K562 (cell line): ENCODE measurements at regions not wholly inside any gene's neighbourhood (a gene's known extent, or its start where the extent isn't known, plus 50 kb on each side); places are given as distances from the start of the nearest gene placed in this dataset.

Source experiments
- ATAC-seq: fragments of 200-7000 bp; cut with Tn5 transposase; 3 replicates; pipeline ENCODE4 v1.9.1; 2020; ENCODE audit warnings: moderate library complexity
- BruUV-seq: library from RNA; stranded (reverse); fragments of 400-500 nt; replicated peaks from 2 replicates; lab custom pipeline; 2021; lab: Mats Ljungman, UMichigan
- CTCF ChIA-PET: fragments of 300-600 bp; formaldehyde crosslinking; extraction: SDS; loops from one replicate; lab custom pipeline; 2021; ENCODE audit warnings: low intra/inter-chr PET ratio; lab: Yijun Ruan, JAX
- POLR2A ChIA-PET: fragments of 300-600, 350-650 bp; sonication (Branson Sonifier 250); formaldehyde crosslinking; extraction: SDS; loops from one replicate; lab custom pipeline; 2021; ENCODE audit warnings: antibody characterized with exemption, inconsistent platforms; lab: Yijun Ruan, JAX
- DNase-seq, 4 experiments: peaks; one replicate each; pipeline versions ENCODE4 v3.0.0 to v3.0.0-alpha.2; 2011 to 2018; ENCODE audit warnings: low spot score in 3 of 4, mixed read lengths in 3 of 4; ENCODE audit errors: extremely low read depth in 1 of 4
- FAIRE-seq: peaks from 2 replicates; lab custom pipeline; 2011; peaks lifted over from hg19 to GRCh38; lab: Jason Lieb, UNC
- H2AFZ ChIP-seq: 2 replicates; pipeline ENCODE4 v1.6.0; 2011; ENCODE audit warnings: low read depth, low read length, control low read depth, inconsistent platforms
- H3K27ac ChIP-seq: fragments of 200-600 bp; 3 replicates; pipeline ENCODE4 v1.8.0; 2011; ENCODE audit warnings: low read depth, mild to moderate bottlenecking, control low read depth, inconsistent platforms, low read length, moderate library complexity, mixed read lengths; ENCODE audit errors: extremely low read depth
- H3K27me3 ChIP-seq, 2 experiments: fragments of 300-600 bp in 1 of 2; 2 replicates in 1 of 2; 3 replicates in 1 of 2; pipeline versions ENCODE4 v1.6.0 to v1.8.0; 2011; ENCODE audit warnings: inconsistent platforms in 2 of 2, low read length in 2 of 2, mild to moderate bottlenecking in 1 of 2, mixed read lengths in 1 of 2, moderate library complexity in 1 of 2; ENCODE audit not compliant: control insufficient read depth in 2 of 2, insufficient read depth in 2 of 2
- H3K36me3 ChIP-seq: fragments of 300-600 bp; 3 replicates; pipeline ENCODE4 v1.8.0; 2011; ENCODE audit warnings: mild to moderate bottlenecking, low read length, inconsistent platforms; ENCODE audit not compliant: control insufficient read depth, insufficient read depth
- H3K4me1 ChIP-seq, 2 experiments: fragments of 200-600 bp in 1 of 2; replicated peaks in 1 of 2; 2 replicates in 1 of 2; 3 replicates in 1 of 2; pipeline versions ENCODE4 v1.5.1 to v1.8.0; 2011; ENCODE audit warnings: inconsistent platforms in 2 of 2, low read length in 2 of 2, mild to moderate bottlenecking in 1 of 2, mixed read lengths in 1 of 2, moderate library complexity in 1 of 2; ENCODE audit not compliant: control insufficient read depth in 2 of 2, insufficient read depth in 2 of 2
- H3K4me2 ChIP-seq: 2 replicates; pipeline ENCODE4 v1.6.1; 2011; ENCODE audit warnings: low read length, control low read depth, inconsistent platforms, mixed read lengths; ENCODE audit not compliant: insufficient read depth
- H3K4me3 ChIP-seq: fragments of 200-600 bp; sonication (generic), shearing (Covaris generic); 2 replicates; pipeline ENCODE4 v1.5.1; 2016; ENCODE audit warnings: control low read depth, inconsistent platforms
- H3K79me2 ChIP-seq: fragments of 200-600 bp; 3 replicates; pipeline ENCODE4 v1.8.0; 2011; ENCODE audit warnings: low read length, inconsistent platforms; ENCODE audit not compliant: control insufficient read depth, insufficient read depth
- H3K9ac ChIP-seq, 2 experiments: 2 replicates each; pipeline versions ENCODE4 v1.6.0 to v1.6.1; 2011; ENCODE audit warnings: low read depth in 2 of 2, low read length in 2 of 2, control low read depth in 1 of 2, inconsistent platforms in 1 of 2, mild to moderate bottlenecking in 1 of 2, mixed read lengths in 1 of 2; ENCODE audit not compliant: insufficient read depth in 1 of 2
- H3K9me1 ChIP-seq: one replicate; pipeline ENCODE4 v1.6.0; 2011; ENCODE audit warnings: inconsistent platforms, mild to moderate bottlenecking, low read length, moderate library complexity; ENCODE audit not compliant: control insufficient read depth, insufficient read depth
- H3K9me3 ChIP-seq: replicated peaks from 2 replicates; pipeline ENCODE4 v1.5.1; 2011; ENCODE audit warnings: low read depth, low read length, inconsistent platforms; ENCODE audit not compliant: control insufficient read depth, insufficient read depth
- H4K20me1 ChIP-seq: replicated peaks from 2 replicates; pipeline ENCODE4 v1.6.1; 2011; ENCODE audit warnings: low read length, inconsistent platforms, mixed read lengths; ENCODE audit not compliant: control insufficient read depth, insufficient read depth
- BRCA1 ChIP-seq, 2 experiments: fragments of 450-650 bp in 1 of 2; sonication (generic) in 1 of 2; formaldehyde crosslinking in 1 of 2; IDR thresholded peaks; 2 replicates each; pipeline versions ENCODE4 v1.5.0 to v1.6.1; 2017 to 2020; ENCODE audit warnings: mild to moderate bottlenecking in 1 of 2, missing genetic modification reagents in 1 of 2
- CUX1 ChIP-seq: fragments of 200-800 bp; sonication (Bioruptor generic); IDR thresholded peaks from 2 replicates; pipeline ENCODE4 v1.6.1; 2016; ENCODE audit warnings: missing genetic modification characterization, missing compliant biosample characterization
- DDX20 ChIP-seq: fragments of 450-650 bp; IDR thresholded peaks from 2 replicates; pipeline ENCODE4 v1.6.1; 2016; ENCODE audit warnings: missing genetic modification characterization, low read depth, mild to moderate bottlenecking, missing compliant biosample characterization, moderate library complexity
- HDAC1 ChIP-seq, 2 experiments: fragments of 450-650 bp; IDR thresholded peaks; 2 replicates each; pipeline ENCODE4 v1.6.1; 2016 to 2017; ENCODE audit warnings: inconsistent platforms in 1 of 2, mild to moderate bottlenecking in 1 of 2, moderate library complexity in 1 of 2
- JUND ChIP-seq, 2 experiments: IDR thresholded peaks; 2 replicates in 1 of 2; 3 replicates in 1 of 2; pipeline ENCODE4 v1.6.1; 2011; ENCODE audit warnings: borderline replicate concordance in 2 of 2, low read depth in 2 of 2, low read length in 2 of 2, improper control_type of control experiment in 1 of 2, missing biosample characterization in 1 of 2, missing genetic modification characterization in 1 of 2, missing genetic modification reagents in 1 of 2
- MEF2A ChIP-seq: IDR thresholded peaks from 2 replicates; pipeline ENCODE4 v1.6.1; 2011; ENCODE audit warnings: low read depth, mild to moderate bottlenecking, low read length, moderate library complexity; ENCODE audit not compliant: control insufficient read depth
- MNT ChIP-seq, 2 experiments: fragments of 450-650 bp; conservative IDR thresholded peaks; 2 replicates each; pipeline ENCODE4 v1.6.1; 2017; ENCODE audit warnings: mild to moderate bottlenecking in 2 of 2, moderate library complexity in 2 of 2
- TAF7 ChIP-seq: fragments of 450-650 bp; IDR thresholded peaks from 2 replicates; pipeline ENCODE4 v1.6.1; 2016; ENCODE audit warnings: missing genetic modification characterization, missing compliant biosample characterization
- ZNF592 ChIP-seq: fragments of 450-650 bp; IDR thresholded peaks from 2 replicates; pipeline ENCODE4 v1.6.1; 2017; ENCODE audit warnings: antibody characterized with exemption, mild to moderate bottlenecking
- WGBS: fragments of 100-300 bp; shearing (Covaris generic); methylation state at CpG from one replicate; pipeline ENCODE4 v1.1.6; 2016; ENCODE audit warnings: low coverage, mixed read lengths; ENCODE audit not compliant: insufficient coverage; ENCODE audit errors: missing lambda C conversion rate; 5-methylcytosine and 5-hydroxymethylcytosine counted together
- in situ Hi-C: fragments of 300-500 bp; cut with MboI; formaldehyde crosslinking; loops from 4 replicates; pipeline ENCODE4 v1.15.0; 2018; ENCODE audit warnings: inconsistent platforms, mixed read lengths
- intact Hi-C: fragments of 100-400 bp; cut with micrococcal nuclease; formaldehyde crosslinking; loops from 2 replicates; pipeline ENCODE4 v1.14.2; 2022

GRCh38 chr3:152105446-152105845 is 163.3 kb upstream of the MBNL1 start:
- Histone ChIP-seq H3K27me3 (no peaks in the 10 kb centered on the region), H3K36me3 (no peaks in the 10 kb centered on the region), H3K79me2 (no peaks in the 10 kb centered on the region), H4K20me1 (no peaks in the 10 kb centered on the region), H3K27ac (no peak overlapping the region; the same call in 2 of the 3 replicates), H3K4me1 (peaks cover 0 to 23% of the 10 kb centered on the region in 2 experiments; a peak in 3 of 5 replicates), H2AFZ (peak overlapping the region; percentile 87), H3K4me3 (no peak overlapping the region), H3K9ac (no peak overlapping the region), H3K9me3 (no peaks in the 10 kb centered on the region), H3K9me1 (no peaks in the 10 kb centered on the region), H3K4me2 (peak overlapping the region; percentile 15)
- ATAC-seq (0 out of 3 replicates have a peak, but pooled peaks have one; percentile 6), FAIRE-seq (peak; percentile 65), DNase-seq (peak in 3 of 4 experiments; percentile 9 to 26 (median 22))
- BruUV-seq: no TSS peak
- ChIA-PET CTCF (no interaction called here), POLR2A (interaction anchor here (1.4 kb wide), 1 partner anchor 72 kb away, joined by 3 read pairs; no protein-coding TSS in a partner anchor)
- in situ Hi-C loops: no loop called here
- intact Hi-C loops: loop anchor here (5.0 kb wide), 1 partner anchor 87 kb away; no protein-coding TSS in a partner anchor
- WGBS: 29% methylated on average over 5 of the region's 5 CpGs
- TF ChIP-seq HDAC1 (IDR thresholded peaks at IDR 0.05) (no peak), BRCA1 (IDR thresholded peaks at IDR 0.05) (no peak), BRCA1 (CRISPR knock-in tag; IDR thresholded peaks at IDR 0.05) (no peak), DDX20 (tag) (no peak), TAF7 (tag) (no peak), MEF2A (no peak), CUX1 (CRISPR knock-in tag) (no peak), JUND (IDR thresholded peaks at IDR 0.05; ENCODE audit: borderline replicate concordance, low read depth, low read length) (peak; percentile 53; the same call in 1 of the 2 replicates), JUND (tag; IDR thresholded peaks at IDR 0.05; ENCODE audit: borderline replicate concordance, low read depth, low read length) (peak; percentile 56; the same call in 1 of the 3 replicates), MNT (conservative IDR thresholded peaks at IDR 0.05) (0 out of 4 replicates have a peak, but pooled peaks of 1 of the 2 experiments have one; percentile 18), ZNF592 (peak; percentile 54; the same call in 1 of the 2 replicates)
